SK-N-SH treated with all-trans-retinoic acid at 6 μM for 48 hours (cell line): ENCODE measurements at regions not wholly inside any gene's neighbourhood (a gene's known extent, or its start where the extent isn't known, plus 50 kb on each side); places are given as distances from the start of the nearest gene placed in this dataset.

Source experiments
- ATAC-seq: fragments of 200-7000 bp; cut with Tn5 transposase; 3 replicates; pipeline ENCODE4 v1.9.1; 2020; ENCODE audit warnings: mild to moderate bottlenecking, moderate library complexity
- ARNTL ChIP-seq: fragments of 450-650 bp; formaldehyde crosslinking; IDR thresholded peaks from 2 replicates; pipeline ENCODE4 v1.5.0; 2020; ENCODE audit warnings: low read depth, mild to moderate bottlenecking, moderate library complexity, borderline replicate concordance
- BACH2 ChIP-seq: fragments of 250-450 bp; sonication (Bioruptor Pico); IDR thresholded peaks from 2 replicates; pipeline ENCODE4 v1.9.0; 2021; ENCODE audit warnings: mild to moderate bottlenecking, borderline replicate concordance
- CREB5 ChIP-seq: fragments of 250-450 bp; sonication (Bioruptor Pico); IDR thresholded peaks from 2 replicates; pipeline ENCODE4 v1.5.1; 2020; ENCODE audit warnings: low read depth, mild to moderate bottlenecking, moderate library complexity
- CSDC2 ChIP-seq: fragments of 250-450 bp; sonication (Bioruptor Pico); IDR thresholded peaks from 2 replicates; pipeline ENCODE4 v1.5.0; 2020; ENCODE audit warnings: mild to moderate bottlenecking, moderate library complexity
- CSRNP3 ChIP-seq: fragments of 250-450 bp; sonication (Bioruptor Pico); IDR thresholded peaks from 2 replicates; pipeline ENCODE4 v1.5.1; 2021; ENCODE audit warnings: mild to moderate bottlenecking, moderate library complexity
- ESRRG ChIP-seq: fragments of 250-450 bp; sonication (Bioruptor Pico); IDR thresholded peaks from 2 replicates; pipeline ENCODE4 v1.6.1; 2021; ENCODE audit warnings: mild to moderate bottlenecking
- GLIS3 ChIP-seq: fragments of 250-450 bp; sonication (Bioruptor Pico); IDR thresholded peaks from 2 replicates; pipeline ENCODE4 v1.5.0; 2020; ENCODE audit warnings: mild to moderate bottlenecking, moderate library complexity
- ISL1 ChIP-seq: fragments of 250-450 bp; sonication (Bioruptor Pico); IDR thresholded peaks from 2 replicates; pipeline ENCODE4 v2.1.2; 2022; ENCODE audit warnings: mild to moderate bottlenecking, moderate library complexity
- OSR1 ChIP-seq: fragments of 250-450 bp; sonication (Bioruptor Pico); IDR thresholded peaks from 2 replicates; pipeline ENCODE4 v1.8.0; 2022; ENCODE audit warnings: moderate library complexity, mild to moderate bottlenecking, inconsistent platforms
- PATZ1 ChIP-seq: fragments of 250-450 bp; sonication (Bioruptor Pico); IDR thresholded peaks from 2 replicates; pipeline ENCODE4 v1.8.0; 2020; ENCODE audit warnings: mild to moderate bottlenecking, moderate library complexity, borderline replicate concordance
- POU6F1 ChIP-seq: fragments of 250-450 bp; sonication (Bioruptor Pico); IDR thresholded peaks from 2 replicates; pipeline ENCODE4 v1.8.0; 2021; ENCODE audit warnings: low read depth, mild to moderate bottlenecking, moderate library complexity, borderline replicate concordance
- PPARA ChIP-seq: fragments of 250-450 bp; sonication (Bioruptor Pico); IDR thresholded peaks from 2 replicates; pipeline ENCODE4 v1.5.0; 2020; ENCODE audit warnings: mild to moderate bottlenecking, borderline replicate concordance
- RARB ChIP-seq: fragments of 250-450 bp; sonication (Bioruptor Pico); IDR thresholded peaks from 2 replicates; pipeline ENCODE4 v1.8.0; 2021; ENCODE audit warnings: mild to moderate bottlenecking, moderate library complexity
- SNAI2 ChIP-seq: fragments of 250-450 bp; sonication (Bioruptor Pico); IDR thresholded peaks from 2 replicates; pipeline ENCODE4 v1.5.0; 2020; ENCODE audit warnings: mild to moderate bottlenecking, moderate library complexity
- TCF4 ChIP-seq: fragments of 250-450 bp; sonication (Bioruptor Pico); IDR thresholded peaks from 2 replicates; pipeline ENCODE4 v1.8.0; 2021; ENCODE audit warnings: mild to moderate bottlenecking, moderate library complexity, borderline replicate concordance
- TOX ChIP-seq: fragments of 250-450 bp; sonication (Bioruptor Pico); IDR thresholded peaks from 2 replicates; pipeline ENCODE4 v1.8.0; 2021; ENCODE audit warnings: mild to moderate bottlenecking, moderate library complexity, borderline replicate concordance
- TSHZ2 ChIP-seq: fragments of 250-450 bp; sonication (Bioruptor Pico); IDR thresholded peaks from 2 replicates; pipeline ENCODE4 v1.5.0; 2020; ENCODE audit warnings: mild to moderate bottlenecking, moderate library complexity
- ZC3H10 ChIP-seq: fragments of 250-450 bp; sonication (Bioruptor Pico); IDR thresholded peaks from 2 replicates; pipeline ENCODE4 v1.5.1; 2021; ENCODE audit warnings: mild to moderate bottlenecking, moderate library complexity
- ZFP3 ChIP-seq: fragments of 250-450 bp; sonication (Bioruptor Pico); IDR thresholded peaks from 2 replicates; pipeline ENCODE4 v1.5.0; 2020; ENCODE audit warnings: mild to moderate bottlenecking, moderate library complexity
- ZFP30 ChIP-seq: fragments of 450-650 bp; formaldehyde crosslinking; IDR thresholded peaks from 2 replicates; pipeline ENCODE4 v1.5.0; 2022; ENCODE audit warnings: mild to moderate bottlenecking, moderate library complexity
- ZNF565 ChIP-seq: fragments of 450-650 bp; formaldehyde crosslinking; conservative IDR thresholded peaks from 2 replicates; pipeline ENCODE4 v1.5.0; 2020; ENCODE audit warnings: low read depth, mild to moderate bottlenecking, moderate library complexity
- ZNF70 ChIP-seq: fragments of 450-650 bp; formaldehyde crosslinking; IDR thresholded peaks from 2 replicates; pipeline ENCODE4 v1.5.0; 2020; ENCODE audit warnings: mild to moderate bottlenecking, moderate library complexity
- ZNF8 ChIP-seq: fragments of 450-650 bp; formaldehyde crosslinking; IDR thresholded peaks from 2 replicates; pipeline ENCODE4 v1.5.0; 2020; ENCODE audit warnings: mild to moderate bottlenecking, moderate library complexity

- no peak for ATAC-seq
- TF ChIP-seq ZNF565 (CRISPR knock-in tag), result no peak
- no peak for TF ChIP-seq CSDC2 (CRISPR knock-in tag)
- TF ChIP-seq CSRNP3 (CRISPR knock-in tag), result no peak
- TF ChIP-seq PATZ1 (CRISPR knock-in tag), result no peak
- TF ChIP-seq BACH2 (CRISPR knock-in tag), result no peak
Observed at GRCh38 chr1:11421443-11421842, 57.5 kb upstream of the DISP3 start.

GRCh38 chr1:11422686-11423085 is 56.3 kb upstream of the DISP3 start:
- TF ChIP-seq TCF4, result no peak
- no peak for TF ChIP-seq CSRNP3 (CRISPR knock-in tag)
- TF ChIP-seq OSR1 (CRISPR knock-in tag), result no peak
- no peak for TF ChIP-seq ZFP30 (CRISPR knock-in tag)
- TF ChIP-seq ZNF70, result no peak
- TF ChIP-seq PPARA (CRISPR knock-in tag), result no peak
- TF ChIP-seq BACH2 (CRISPR knock-in tag), result no peak
- no peak for TF ChIP-seq TOX (CRISPR knock-in tag)
- TF ChIP-seq RARB (CRISPR knock-in tag), result no peak
- TF ChIP-seq PATZ1 (CRISPR knock-in tag), result no peak
- TF ChIP-seq ZC3H10, result no peak
- no peak for TF ChIP-seq GLIS3 (CRISPR knock-in tag)
- TF ChIP-seq SNAI2 (CRISPR knock-in tag), result no peak
- TF ChIP-seq ISL1, result no peak
- TF ChIP-seq CSDC2 (CRISPR knock-in tag), result no peak
- no peak for ATAC-seq

GRCh38 chr1:11426617-11427016 is 52.3 kb upstream of the DISP3 start:
- TF ChIP-seq BACH2 (CRISPR knock-in tag) (no peak), SNAI2 (CRISPR knock-in tag) (no peak), RARB (CRISPR knock-in tag) (no peak), ESRRG (CRISPR knock-in tag) (no peak), ISL1 (no peak)
- no peak for ATAC-seq

GRCh38 chr1:11428789-11429188 is 50.2 kb upstream of the DISP3 start:
- no peak for ATAC-seq
- TF ChIP-seq PPARA (CRISPR knock-in tag) (no peak), CSDC2 (CRISPR knock-in tag) (no peak), ZNF8 (CRISPR knock-in tag) (no peak), TSHZ2 (no peak), ZNF70 (no peak), ISL1 (no peak), RARB (CRISPR knock-in tag) (no peak), ZC3H10 (no peak), ZFP3 (CRISPR knock-in tag) (no peak), ARNTL (no peak), CREB5 (CRISPR knock-in tag) (no peak), TOX (CRISPR knock-in tag) (no peak), ESRRG (CRISPR knock-in tag) (no peak), POU6F1 (CRISPR knock-in tag) (no peak), BACH2 (CRISPR knock-in tag) (no peak), SNAI2 (CRISPR knock-in tag) (no peak)
